ENCODE measurements at regions not wholly inside any gene's neighbourhood (a gene's known extent, or its start where the extent isn't known, plus 50 kb on each side); places are given as distances from the start of the nearest gene placed in this dataset.

DNA sequence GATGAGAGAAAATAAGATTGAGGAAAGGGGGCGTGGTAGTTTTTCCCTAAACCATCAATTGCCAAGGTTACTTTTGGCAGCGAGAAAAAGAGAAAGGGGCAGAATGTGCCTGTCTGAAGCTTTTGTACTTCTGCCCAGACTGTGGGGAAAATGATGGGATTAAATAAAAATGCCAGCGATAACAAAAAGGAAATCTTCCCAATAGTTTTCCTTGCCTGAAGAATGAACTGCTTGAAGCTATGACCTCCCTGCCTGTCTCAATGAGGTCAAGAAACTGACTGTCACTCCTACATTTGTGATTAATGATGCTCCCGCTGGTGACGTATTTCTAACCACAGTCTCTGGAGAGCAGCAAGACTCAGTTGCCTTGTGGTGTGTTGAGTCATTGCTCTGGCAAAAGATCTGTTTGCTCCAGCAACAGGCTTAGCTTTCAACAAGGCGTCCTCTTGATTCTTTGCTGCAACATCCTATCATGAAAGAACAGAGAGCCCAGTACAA lies 1051.5 kb downstream of the DIAPH3 start (continued):
- TF ChIP-seq FOSL2 (IDR thresholded peaks at IDR 0.05; ENCODE audit: borderline replicate concordance, low read depth) (peak; percentile 89), TCF12 (IDR thresholded peaks at IDR 0.05) (peak; percentile 87), GATA2 (CRISPR knock-in tag; IDR thresholded peaks at IDR 0.05) (no peak), MEF2A (IDR thresholded peaks at IDR 0.05; ENCODE audit: borderline replicate concordance, low read depth) (no peak), CHD2 (IDR thresholded peaks at IDR 0.05; ENCODE audit: low read length, partially characterized antibody) (no peak), TAF1 (IDR thresholded peaks at IDR 0.05; ENCODE audit: borderline replicate concordance, low read depth, low read length) (peak; percentile 23; the same call in 1 of the 2 replicates), MXI1 (IDR thresholded peaks at IDR 0.05; ENCODE audit: low read depth, low read length) (no peak), NFIC (IDR thresholded peaks at IDR 0.05; ENCODE audit: borderline replicate concordance) (peak; percentile 84), GABPA (IDR thresholded peaks at IDR 0.05; ENCODE audit: low read depth) (no peak), FOXJ3 (CRISPR knock-in tag; IDR thresholded peaks at IDR 0.05) (no peak)
- TF ChIP-seq, protein P1, sequence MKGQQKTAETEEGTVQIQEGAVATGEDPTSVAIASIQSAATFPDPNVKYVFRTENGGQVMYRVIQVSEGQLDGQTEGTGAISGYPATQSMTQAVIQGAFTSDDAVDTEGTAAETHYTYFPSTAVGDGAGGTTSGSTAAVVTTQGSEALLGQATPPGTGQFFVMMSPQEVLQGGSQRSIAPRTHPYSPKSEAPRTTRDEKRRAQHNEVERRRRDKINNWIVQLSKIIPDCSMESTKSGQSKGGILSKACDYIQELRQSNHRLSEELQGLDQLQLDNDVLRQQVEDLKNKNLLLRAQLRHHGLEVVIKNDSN (IDR thresholded peaks at IDR 0.05; ENCODE audit: borderline replicate concordance, low read depth): no peak

DNA sequence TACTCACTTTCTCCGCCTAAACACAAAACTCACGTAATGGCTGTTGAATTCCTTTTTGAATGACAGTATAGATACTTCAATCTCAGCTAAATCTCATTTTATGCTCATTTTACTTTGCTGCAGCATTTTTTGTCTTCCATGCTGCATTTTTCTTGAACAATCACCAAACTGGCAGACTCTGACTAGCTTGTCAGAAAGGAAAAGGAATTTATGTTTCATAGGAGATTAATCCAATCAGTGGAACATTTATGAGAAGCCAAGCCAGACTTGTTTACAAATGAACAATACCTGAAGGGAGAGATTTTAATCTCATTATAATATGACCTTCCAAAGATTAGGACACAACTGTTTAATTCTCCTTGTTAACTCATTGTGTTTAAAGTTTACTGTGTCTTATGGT lies 1044.3 kb downstream of the DIAPH3 start:
- ChIA-PET POLR2A (no interaction called here), CTCF (interaction anchor here (1.5 kb wide), 1 partner anchor 11 kb away, joined by 4 read pairs; no protein-coding TSS in a partner anchor)
- Histone ChIP-seq H3K79me2 (ENCODE audit: insufficient read depth) (no peaks in the 10 kb centered on the region), H3F3A (replicated peaks; ENCODE audit: insufficient read depth) (no peaks in the 10 kb centered on the region), H4K20me1 (ENCODE audit: insufficient read depth) (no peaks in the 10 kb centered on the region), H3K27ac (ENCODE audit: low read depth in 2 of 2, low read length in 1 of 2) (no peak overlapping the region), H2AFZ (ENCODE audit: low read depth) (no peak overlapping the region), H3K9ac (no peak overlapping the region), H3K9me2 (no peaks in the 10 kb centered on the region), H3K4me1 (ENCODE audit: control insufficient read depth in 1 of 2, insufficient read depth in 2 of 2, low read depth in 1 of 2, low read length in 1 of 2) (peaks cover 0 to 3% of the 10 kb centered on the region in 2 experiments; a peak in 3 of 4 replicates), H3K4me2 (no peak overlapping the region), H3K9me3 (no peaks in the 10 kb centered on the region), H3K36me3 (replicated peaks in 1 of 2; ENCODE audit: control insufficient read depth in 1 of 2, insufficient read depth in 2 of 2, low read length in 1 of 2) (no peaks in the 10 kb centered on the region), H3K4me3 (ENCODE audit: low read depth in 2 of 2, low read length in 1 of 2) (no peak overlapping the region), H3K27me3 (ENCODE audit: insufficient read depth) (no peaks in the 10 kb centered on the region)
- DNase-seq: no peak
- WGBS (ENCODE audit: low lambda C conversion rate): 81% methylated on average over 2 of the region's 2 CpGs
- TF ChIP-seq RXRA (IDR thresholded peaks at IDR 0.05; ENCODE audit: borderline replicate concordance, low read depth): no peak
- no peak for TF ChIP-seq EP300 (IDR thresholded peaks at IDR 0.05; ENCODE audit: borderline replicate concordance in 1 of 2, low read depth in 1 of 2, low read length in 1 of 2)
- TF ChIP-seq SIN3A (IDR thresholded peaks at IDR 0.05; ENCODE audit: borderline replicate concordance, low read depth, low read length): no peak
- no peak for TF ChIP-seq MXI1 (IDR thresholded peaks at IDR 0.05; ENCODE audit: low read depth, low read length)
- TF ChIP-seq MEF2A (IDR thresholded peaks at IDR 0.05; ENCODE audit: borderline replicate concordance, low read depth): no peak
- TF ChIP-seq, protein P2, sequence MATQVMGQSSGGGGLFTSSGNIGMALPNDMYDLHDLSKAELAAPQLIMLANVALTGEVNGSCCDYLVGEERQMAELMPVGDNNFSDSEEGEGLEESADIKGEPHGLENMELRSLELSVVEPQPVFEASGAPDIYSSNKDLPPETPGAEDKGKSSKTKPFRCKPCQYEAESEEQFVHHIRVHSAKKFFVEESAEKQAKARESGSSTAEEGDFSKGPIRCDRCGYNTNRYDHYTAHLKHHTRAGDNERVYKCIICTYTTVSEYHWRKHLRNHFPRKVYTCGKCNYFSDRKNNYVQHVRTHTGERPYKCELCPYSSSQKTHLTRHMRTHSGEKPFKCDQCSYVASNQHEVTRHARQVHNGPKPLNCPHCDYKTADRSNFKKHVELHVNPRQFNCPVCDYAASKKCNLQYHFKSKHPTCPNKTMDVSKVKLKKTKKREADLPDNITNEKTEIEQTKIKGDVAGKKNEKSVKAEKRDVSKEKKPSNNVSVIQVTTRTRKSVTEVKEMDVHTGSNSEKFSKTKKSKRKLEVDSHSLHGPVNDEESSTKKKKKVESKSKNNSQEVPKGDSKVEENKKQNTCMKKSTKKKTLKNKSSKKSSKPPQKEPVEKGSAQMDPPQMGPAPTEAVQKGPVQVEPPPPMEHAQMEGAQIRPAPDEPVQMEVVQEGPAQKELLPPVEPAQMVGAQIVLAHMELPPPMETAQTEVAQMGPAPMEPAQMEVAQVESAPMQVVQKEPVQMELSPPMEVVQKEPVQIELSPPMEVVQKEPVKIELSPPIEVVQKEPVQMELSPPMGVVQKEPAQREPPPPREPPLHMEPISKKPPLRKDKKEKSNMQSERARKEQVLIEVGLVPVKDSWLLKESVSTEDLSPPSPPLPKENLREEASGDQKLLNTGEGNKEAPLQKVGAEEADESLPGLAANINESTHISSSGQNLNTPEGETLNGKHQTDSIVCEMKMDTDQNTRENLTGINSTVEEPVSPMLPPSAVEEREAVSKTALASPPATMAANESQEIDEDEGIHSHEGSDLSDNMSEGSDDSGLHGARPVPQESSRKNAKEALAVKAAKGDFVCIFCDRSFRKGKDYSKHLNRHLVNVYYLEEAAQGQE (IDR thresholded peaks at IDR 0.05; ENCODE audit: low read depth, low read length): no peak
- no peak for TF ChIP-seq TEAD4 (IDR thresholded peaks at IDR 0.05; ENCODE audit: borderline replicate concordance, insufficient read depth)
- TF ChIP-seq RFX5 (IDR thresholded peaks at IDR 0.05; ENCODE audit: low read length): no peak
- no peak for TF ChIP-seq SMC3 (IDR thresholded peaks at IDR 0.05; ENCODE audit: low read depth, low read length)
- TF ChIP-seq, protein P3, sequence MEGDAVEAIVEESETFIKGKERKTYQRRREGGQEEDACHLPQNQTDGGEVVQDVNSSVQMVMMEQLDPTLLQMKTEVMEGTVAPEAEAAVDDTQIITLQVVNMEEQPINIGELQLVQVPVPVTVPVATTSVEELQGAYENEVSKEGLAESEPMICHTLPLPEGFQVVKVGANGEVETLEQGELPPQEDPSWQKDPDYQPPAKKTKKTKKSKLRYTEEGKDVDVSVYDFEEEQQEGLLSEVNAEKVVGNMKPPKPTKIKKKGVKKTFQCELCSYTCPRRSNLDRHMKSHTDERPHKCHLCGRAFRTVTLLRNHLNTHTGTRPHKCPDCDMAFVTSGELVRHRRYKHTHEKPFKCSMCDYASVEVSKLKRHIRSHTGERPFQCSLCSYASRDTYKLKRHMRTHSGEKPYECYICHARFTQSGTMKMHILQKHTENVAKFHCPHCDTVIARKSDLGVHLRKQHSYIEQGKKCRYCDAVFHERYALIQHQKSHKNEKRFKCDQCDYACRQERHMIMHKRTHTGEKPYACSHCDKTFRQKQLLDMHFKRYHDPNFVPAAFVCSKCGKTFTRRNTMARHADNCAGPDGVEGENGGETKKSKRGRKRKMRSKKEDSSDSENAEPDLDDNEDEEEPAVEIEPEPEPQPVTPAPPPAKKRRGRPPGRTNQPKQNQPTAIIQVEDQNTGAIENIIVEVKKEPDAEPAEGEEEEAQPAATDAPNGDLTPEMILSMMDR (IDR thresholded peaks at IDR 0.05): no peak
- TF ChIP-seq POLR2AphosphoS5 (IDR thresholded peaks at IDR 0.05; ENCODE audit: low read depth, low read length): no peak
- no peak for TF ChIP-seq FOXJ3 (CRISPR knock-in tag; IDR thresholded peaks at IDR 0.05)
- no peak for TF ChIP-seq FOXM1 (IDR thresholded peaks at IDR 0.05; ENCODE audit: low read depth)
- TF ChIP-seq, protein P4, sequence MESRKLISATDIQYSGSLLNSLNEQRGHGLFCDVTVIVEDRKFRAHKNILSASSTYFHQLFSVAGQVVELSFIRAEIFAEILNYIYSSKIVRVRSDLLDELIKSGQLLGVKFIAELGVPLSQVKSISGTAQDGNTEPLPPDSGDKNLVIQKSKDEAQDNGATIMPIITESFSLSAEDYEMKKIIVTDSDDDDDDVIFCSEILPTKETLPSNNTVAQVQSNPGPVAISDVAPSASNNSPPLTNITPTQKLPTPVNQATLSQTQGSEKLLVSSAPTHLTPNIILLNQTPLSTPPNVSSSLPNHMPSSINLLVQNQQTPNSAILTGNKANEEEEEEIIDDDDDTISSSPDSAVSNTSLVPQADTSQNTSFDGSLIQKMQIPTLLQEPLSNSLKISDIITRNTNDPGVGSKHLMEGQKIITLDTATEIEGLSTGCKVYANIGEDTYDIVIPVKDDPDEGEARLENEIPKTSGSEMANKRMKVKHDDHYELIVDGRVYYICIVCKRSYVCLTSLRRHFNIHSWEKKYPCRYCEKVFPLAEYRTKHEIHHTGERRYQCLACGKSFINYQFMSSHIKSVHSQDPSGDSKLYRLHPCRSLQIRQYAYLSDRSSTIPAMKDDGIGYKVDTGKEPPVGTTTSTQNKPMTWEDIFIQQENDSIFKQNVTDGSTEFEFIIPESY (IDR thresholded peaks at IDR 0.05; ENCODE audit: borderline replicate concordance, low read depth): no peak
- no peak for TF ChIP-seq JUND (IDR thresholded peaks at IDR 0.05)
- TF ChIP-seq, protein P5, sequence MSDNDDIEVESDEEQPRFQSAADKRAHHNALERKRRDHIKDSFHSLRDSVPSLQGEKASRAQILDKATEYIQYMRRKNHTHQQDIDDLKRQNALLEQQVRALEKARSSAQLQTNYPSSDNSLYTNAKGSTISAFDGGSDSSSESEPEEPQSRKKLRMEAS (IDR thresholded peaks at IDR 0.05; ENCODE audit: low read depth): no peak
